ENCODE measurements at regions not wholly inside any gene's neighbourhood (a gene's known extent, or its start where the extent isn't known, plus 50 kb on each side); places are given as distances from the start of the nearest gene placed in this dataset.

DNA sequence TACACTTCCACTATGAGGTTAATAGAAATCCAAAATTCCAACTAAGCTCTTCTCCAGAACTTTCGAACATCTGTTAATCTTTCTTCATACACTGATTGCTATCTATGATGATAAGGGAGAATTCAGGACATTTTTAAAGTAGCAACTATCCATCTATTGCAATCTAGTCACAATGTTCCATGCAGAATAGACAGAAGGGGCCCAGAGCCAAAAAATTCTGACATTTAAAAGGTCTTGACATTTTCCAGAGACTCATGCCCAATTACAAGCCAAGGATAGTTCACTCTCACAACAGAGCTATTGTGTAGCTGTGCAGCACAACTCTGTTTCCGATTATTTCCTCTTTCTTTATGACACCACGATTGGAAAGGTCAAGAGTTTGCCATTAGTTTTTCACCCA is 999.7 kb upstream of the ALCAM start:
- H3K4me3 ChIP-seq (ENCODE audit: low read depth, low read length): no peak overlapping the region
- TF ChIP-seq, protein P1, sequence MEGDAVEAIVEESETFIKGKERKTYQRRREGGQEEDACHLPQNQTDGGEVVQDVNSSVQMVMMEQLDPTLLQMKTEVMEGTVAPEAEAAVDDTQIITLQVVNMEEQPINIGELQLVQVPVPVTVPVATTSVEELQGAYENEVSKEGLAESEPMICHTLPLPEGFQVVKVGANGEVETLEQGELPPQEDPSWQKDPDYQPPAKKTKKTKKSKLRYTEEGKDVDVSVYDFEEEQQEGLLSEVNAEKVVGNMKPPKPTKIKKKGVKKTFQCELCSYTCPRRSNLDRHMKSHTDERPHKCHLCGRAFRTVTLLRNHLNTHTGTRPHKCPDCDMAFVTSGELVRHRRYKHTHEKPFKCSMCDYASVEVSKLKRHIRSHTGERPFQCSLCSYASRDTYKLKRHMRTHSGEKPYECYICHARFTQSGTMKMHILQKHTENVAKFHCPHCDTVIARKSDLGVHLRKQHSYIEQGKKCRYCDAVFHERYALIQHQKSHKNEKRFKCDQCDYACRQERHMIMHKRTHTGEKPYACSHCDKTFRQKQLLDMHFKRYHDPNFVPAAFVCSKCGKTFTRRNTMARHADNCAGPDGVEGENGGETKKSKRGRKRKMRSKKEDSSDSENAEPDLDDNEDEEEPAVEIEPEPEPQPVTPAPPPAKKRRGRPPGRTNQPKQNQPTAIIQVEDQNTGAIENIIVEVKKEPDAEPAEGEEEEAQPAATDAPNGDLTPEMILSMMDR (conservative IDR thresholded peaks at IDR 0.05; ENCODE audit: low read depth, low read length): no peak
- DNase-seq (ENCODE audit: low read depth): no peak

DNA sequence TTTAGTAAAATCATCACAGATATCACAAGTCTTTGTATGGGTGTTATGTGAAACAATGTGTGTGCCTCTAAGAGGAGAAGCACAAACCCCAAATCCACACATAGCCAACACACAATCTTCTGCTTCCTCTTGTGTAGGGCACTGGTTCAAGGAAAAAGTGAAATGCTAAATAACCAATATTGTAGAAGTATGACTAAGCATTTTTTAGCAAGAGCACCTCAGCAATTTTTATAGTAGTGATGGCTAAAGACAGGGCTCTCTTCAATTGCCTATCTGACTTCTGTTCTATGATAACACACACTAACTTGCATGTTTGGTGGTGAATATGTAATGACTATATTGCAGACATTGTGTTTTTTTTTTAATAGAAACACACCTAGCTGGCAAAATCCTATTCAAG is 997.9 kb upstream of the ALCAM start:
- TF ChIP-seq, protein P1 (conservative IDR thresholded peaks at IDR 0.05; ENCODE audit: low read depth, low read length): no peak
- DNase-seq (ENCODE audit: low read depth): no peak

DNA sequence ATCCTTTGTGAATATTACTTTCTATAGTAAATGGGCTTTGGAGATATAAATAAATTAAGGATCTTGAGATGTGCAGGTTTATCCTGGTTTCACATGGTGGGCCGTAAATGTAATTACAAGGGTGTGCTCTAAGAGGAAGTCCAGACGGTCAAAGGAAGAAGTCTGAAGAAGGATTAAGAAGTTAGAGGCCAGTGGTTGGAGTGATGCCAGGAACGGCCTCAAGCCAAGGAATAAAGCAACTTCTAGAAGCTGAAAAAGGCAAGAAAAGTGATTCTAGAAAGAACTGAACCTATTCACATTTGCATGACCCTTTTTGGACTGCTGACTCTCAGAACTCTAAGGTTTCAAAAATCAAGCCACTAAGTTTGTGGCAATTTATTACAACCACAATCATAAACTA is 981.3 kb upstream of the ALCAM start:
- TF ChIP-seq, protein P1 (conservative IDR thresholded peaks at IDR 0.05; ENCODE audit: low read depth, low read length): no peak
- H3K4me3 ChIP-seq (ENCODE audit: low read depth, low read length): no peak overlapping the region
- peak; percentile 18 for DNase-seq (ENCODE audit: low read depth)

More for the DNA sequence above, 997.9 kb upstream of the ALCAM start:
- no peak overlapping the region for H3K4me3 ChIP-seq (ENCODE audit: low read depth, low read length)

DNA sequence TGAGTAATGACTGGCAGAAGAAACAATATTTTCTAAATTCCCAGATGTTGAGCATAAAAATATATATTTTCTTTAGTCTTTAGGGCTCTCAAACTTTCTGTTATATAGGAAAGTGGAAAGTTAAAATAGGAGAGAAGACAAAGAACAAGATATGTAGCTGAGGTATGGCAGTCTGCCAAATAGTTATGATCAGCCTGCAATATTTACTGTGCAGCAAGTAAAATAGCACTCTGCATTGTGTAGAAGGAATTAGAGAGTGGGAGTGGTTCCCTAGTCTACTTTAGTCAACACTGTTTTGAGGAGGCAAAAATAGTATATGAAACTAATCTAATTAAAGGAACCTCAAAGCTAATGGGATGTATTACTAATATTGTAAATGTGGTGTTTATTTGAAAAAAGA is 978.1 kb upstream of the ALCAM start:
- TF ChIP-seq, protein P1 (conservative IDR thresholded peaks at IDR 0.05; ENCODE audit: low read depth, low read length): no peak
- DNase-seq (ENCODE audit: low read depth): peak; percentile 86
- H3K4me3 ChIP-seq (ENCODE audit: low read depth, low read length): no peak overlapping the region

GRCh38 chr3:104392327-104392726 is 974.4 kb upstream of the ALCAM start:
- DNase-seq (ENCODE audit: low read depth): peak; percentile 10
- TF ChIP-seq, protein P1 (conservative IDR thresholded peaks at IDR 0.05; ENCODE audit: low read depth, low read length): peak; percentile 13
- H3K4me3 ChIP-seq (ENCODE audit: low read depth, low read length): no peak overlapping the region

DNA sequence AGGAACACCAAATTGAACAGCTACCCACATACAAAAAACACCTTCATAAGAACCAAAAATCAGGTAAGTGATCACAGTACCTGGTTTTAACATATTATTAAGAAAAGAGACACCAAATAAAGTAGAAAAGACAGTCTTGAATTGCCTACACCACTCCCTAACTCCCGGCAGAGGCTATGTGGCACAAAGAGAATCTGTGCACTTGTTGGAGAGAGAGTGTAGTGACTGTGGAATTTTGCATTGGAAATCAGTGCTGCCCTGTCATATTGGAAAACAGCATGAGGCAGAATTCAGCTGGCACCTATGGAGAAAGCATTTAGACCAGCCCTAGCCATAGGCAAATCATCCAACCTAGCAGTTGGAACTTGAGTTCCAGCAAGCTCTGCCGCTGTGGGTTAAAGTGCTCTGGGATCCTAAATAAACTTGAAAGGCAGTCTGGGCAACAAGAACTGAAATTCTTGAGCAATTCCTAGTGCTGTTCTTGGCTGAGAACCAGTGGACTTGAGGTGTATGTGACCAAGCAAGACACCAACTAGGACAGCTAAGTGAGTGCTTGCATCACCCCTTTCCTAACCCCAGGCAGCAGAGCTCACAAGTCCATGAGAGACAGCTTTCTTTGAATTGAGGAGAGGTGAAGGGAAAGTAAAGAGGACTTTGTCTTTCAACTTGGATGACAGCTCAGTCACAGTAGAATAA is 969.6 kb upstream of the ALCAM start:
- TF ChIP-seq, protein P1 (conservative IDR thresholded peaks at IDR 0.05; ENCODE audit: low read depth, low read length): no peak
- no peak overlapping the region for H3K4me3 ChIP-seq (ENCODE audit: low read depth, low read length)
- peak; percentile 52 for DNase-seq (ENCODE audit: low read depth)

DNA sequence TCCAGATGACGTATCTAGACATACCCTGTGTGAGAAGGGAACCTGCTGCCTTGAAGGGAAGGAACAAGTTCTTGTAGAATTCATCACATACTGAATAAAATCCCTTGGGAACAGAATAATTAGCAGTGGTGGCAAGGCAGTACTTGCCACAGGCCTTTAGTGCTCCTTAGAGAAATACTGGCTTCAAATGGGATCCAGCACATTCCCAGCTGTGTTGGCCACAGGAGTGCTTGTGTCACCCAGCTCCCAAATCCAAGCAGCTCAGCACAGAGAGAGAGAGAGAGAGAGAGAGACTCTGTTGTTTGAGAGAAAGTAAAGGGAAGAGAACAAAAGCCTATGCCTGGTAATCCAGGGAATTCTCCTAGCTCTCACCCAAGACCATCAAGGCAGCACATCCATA is 969.0 kb upstream of the ALCAM start:
- TF ChIP-seq, protein P1 (conservative IDR thresholded peaks at IDR 0.05; ENCODE audit: low read depth, low read length): no peak
- no peak for DNase-seq (ENCODE audit: low read depth)
- H3K4me3 ChIP-seq (ENCODE audit: low read depth, low read length): no peak overlapping the region
